K562 (cell line): ENCODE measurements at regions not wholly inside any gene's neighbourhood (a gene's known extent, or its start where the extent isn't known, plus 50 kb on each side); places are given as distances from the start of the nearest gene placed in this dataset.

ENCODE experiments used
- ATAC-seq: fragments of 200-7000 bp; cut with Tn5 transposase; 3 replicates; pipeline ENCODE4 v1.9.1; 2020; ENCODE audit warnings: moderate library complexity
- BruUV-seq: library from RNA; stranded (reverse); fragments of 400-500 nt; replicated peaks from 2 replicates; lab custom pipeline; 2021; lab: Mats Ljungman, UMichigan
- CTCF ChIA-PET: fragments of 300-600 bp; formaldehyde crosslinking; extraction: SDS; loops from one replicate; lab custom pipeline; 2021; ENCODE audit warnings: low intra/inter-chr PET ratio; lab: Yijun Ruan, JAX
- POLR2A ChIA-PET: fragments of 300-600, 350-650 bp; sonication (Branson Sonifier 250); formaldehyde crosslinking; extraction: SDS; loops from one replicate; lab custom pipeline; 2021; ENCODE audit warnings: antibody characterized with exemption, inconsistent platforms; lab: Yijun Ruan, JAX
- DNase-seq, 4 experiments: peaks; one replicate each; pipeline versions ENCODE4 v3.0.0 to v3.0.0-alpha.2; 2011 to 2018; ENCODE audit warnings: low spot score in 3 of 4, mixed read lengths in 3 of 4; ENCODE audit errors: extremely low read depth in 1 of 4
- FAIRE-seq: peaks from 2 replicates; lab custom pipeline; 2011; peaks lifted over from hg19 to GRCh38; lab: Jason Lieb, UNC
- H2AFZ ChIP-seq: 2 replicates; pipeline ENCODE4 v1.6.0; 2011; ENCODE audit warnings: low read depth, low read length, control low read depth, inconsistent platforms
- H3K27ac ChIP-seq: fragments of 200-600 bp; 3 replicates; pipeline ENCODE4 v1.8.0; 2011; ENCODE audit warnings: low read depth, mild to moderate bottlenecking, control low read depth, inconsistent platforms, low read length, moderate library complexity, mixed read lengths; ENCODE audit errors: extremely low read depth
- H3K27me3 ChIP-seq, 2 experiments: fragments of 300-600 bp in 1 of 2; 2 replicates in 1 of 2; 3 replicates in 1 of 2; pipeline versions ENCODE4 v1.6.0 to v1.8.0; 2011; ENCODE audit warnings: inconsistent platforms in 2 of 2, low read length in 2 of 2, mild to moderate bottlenecking in 1 of 2, mixed read lengths in 1 of 2, moderate library complexity in 1 of 2; ENCODE audit not compliant: control insufficient read depth in 2 of 2, insufficient read depth in 2 of 2
- H3K36me3 ChIP-seq: fragments of 300-600 bp; 3 replicates; pipeline ENCODE4 v1.8.0; 2011; ENCODE audit warnings: mild to moderate bottlenecking, low read length, inconsistent platforms; ENCODE audit not compliant: control insufficient read depth, insufficient read depth
- H3K4me1 ChIP-seq, 2 experiments: fragments of 200-600 bp in 1 of 2; replicated peaks in 1 of 2; 2 replicates in 1 of 2; 3 replicates in 1 of 2; pipeline versions ENCODE4 v1.5.1 to v1.8.0; 2011; ENCODE audit warnings: inconsistent platforms in 2 of 2, low read length in 2 of 2, mild to moderate bottlenecking in 1 of 2, mixed read lengths in 1 of 2, moderate library complexity in 1 of 2; ENCODE audit not compliant: control insufficient read depth in 2 of 2, insufficient read depth in 2 of 2
- H3K4me2 ChIP-seq: 2 replicates; pipeline ENCODE4 v1.6.1; 2011; ENCODE audit warnings: low read length, control low read depth, inconsistent platforms, mixed read lengths; ENCODE audit not compliant: insufficient read depth
- H3K4me3 ChIP-seq: fragments of 200-600 bp; sonication (generic), shearing (Covaris generic); 2 replicates; pipeline ENCODE4 v1.5.1; 2016; ENCODE audit warnings: control low read depth, inconsistent platforms
- H3K79me2 ChIP-seq: fragments of 200-600 bp; 3 replicates; pipeline ENCODE4 v1.8.0; 2011; ENCODE audit warnings: low read length, inconsistent platforms; ENCODE audit not compliant: control insufficient read depth, insufficient read depth
- H3K9ac ChIP-seq, 2 experiments: 2 replicates each; pipeline versions ENCODE4 v1.6.0 to v1.6.1; 2011; ENCODE audit warnings: low read depth in 2 of 2, low read length in 2 of 2, control low read depth in 1 of 2, inconsistent platforms in 1 of 2, mild to moderate bottlenecking in 1 of 2, mixed read lengths in 1 of 2; ENCODE audit not compliant: insufficient read depth in 1 of 2
- H3K9me1 ChIP-seq: one replicate; pipeline ENCODE4 v1.6.0; 2011; ENCODE audit warnings: inconsistent platforms, mild to moderate bottlenecking, low read length, moderate library complexity; ENCODE audit not compliant: control insufficient read depth, insufficient read depth
- H3K9me3 ChIP-seq: replicated peaks from 2 replicates; pipeline ENCODE4 v1.5.1; 2011; ENCODE audit warnings: low read depth, low read length, inconsistent platforms; ENCODE audit not compliant: control insufficient read depth, insufficient read depth
- H4K20me1 ChIP-seq: replicated peaks from 2 replicates; pipeline ENCODE4 v1.6.1; 2011; ENCODE audit warnings: low read length, inconsistent platforms, mixed read lengths; ENCODE audit not compliant: control insufficient read depth, insufficient read depth
- CBX3 ChIP-seq, 2 experiments: IDR thresholded peaks; 1 replicate in 1 of 2; 2 replicates in 1 of 2; pipeline ENCODE4 v1.6.1; 2012; ENCODE audit warnings: inconsistent platforms in 2 of 2, low read length in 2 of 2, borderline replicate concordance in 1 of 2, control low read depth in 1 of 2
- KHSRP ChIP-seq: fragments of 450-650 bp; IDR thresholded peaks from 2 replicates; pipeline ENCODE4 v1.6.1; 2017
- MITF ChIP-seq: IDR thresholded peaks from 2 replicates; pipeline ENCODE4 v1.6.1; 2014; ENCODE audit warnings: antibody characterized with exemption
- NCOR1 ChIP-seq: fragments of 450-650 bp; IDR thresholded peaks from 2 replicates; pipeline ENCODE4 v1.6.1; 2016; ENCODE audit warnings: mild to moderate bottlenecking, moderate library complexity
- PURB ChIP-seq: sonication (generic); formaldehyde crosslinking; IDR thresholded peaks from 2 replicates; pipeline ENCODE4 v1.9.0; 2021; ENCODE audit warnings: low read depth, mild to moderate bottlenecking, missing genetic modification reagents
- RBM17 ChIP-seq: fragments of 200-400 bp; formaldehyde crosslinking; IDR thresholded peaks from 2 replicates; pipeline ENCODE4 v1.6.1; 2017; ENCODE audit warnings: low read depth, mild to moderate bottlenecking, low read length, borderline replicate concordance
- THAP7 ChIP-seq: fragments of 250-450 bp; sonication (Bioruptor Pico); IDR thresholded peaks from 2 replicates; pipeline ENCODE4 v1.5.0; 2021
- WGBS: fragments of 100-300 bp; shearing (Covaris generic); methylation state at CpG from one replicate; pipeline ENCODE4 v1.1.6; 2016; ENCODE audit warnings: low coverage, mixed read lengths; ENCODE audit not compliant: insufficient coverage; ENCODE audit errors: missing lambda C conversion rate; 5-methylcytosine and 5-hydroxymethylcytosine counted together
- in situ Hi-C: fragments of 300-500 bp; cut with MboI; formaldehyde crosslinking; loops from 4 replicates; pipeline ENCODE4 v1.15.0; 2018; ENCODE audit warnings: inconsistent platforms, mixed read lengths
- intact Hi-C: fragments of 100-400 bp; cut with micrococcal nuclease; formaldehyde crosslinking; loops from 2 replicates; pipeline ENCODE4 v1.14.2; 2022

GRCh38 chr15:37446921-37447320, 346.6 kb upstream of the MEIS2 start:
- Histone ChIP-seq H2AFZ (no peak overlapping the region), H3K79me2 (no peaks in the 10 kb centered on the region), H3K4me1 (no peaks in the 10 kb centered on the region), H3K9ac (no peak overlapping the region), H4K20me1 (no peaks in the 10 kb centered on the region), H3K9me3 (peaks cover 2% of the 10 kb centered on the region; the same call in 1 of the 2 replicates), H3K4me3 (no peak overlapping the region), H3K9me1 (no peaks in the 10 kb centered on the region), H3K36me3 (no peaks in the 10 kb centered on the region), H3K4me2 (no peak overlapping the region), H3K27ac (no peak overlapping the region), H3K27me3 (no peaks in the 10 kb centered on the region)
- intact Hi-C loops: no loop called here
- no peak for DNase-seq
- ATAC-seq: no peak
- 8% methylated on average over 2 of the region's 2 CpGs for WGBS
- POLR2A ChIA-PET: no interaction called here
- CTCF ChIA-PET: no interaction called here
- TF ChIP-seq PURB (CRISPR knock-in tag): no peak
- TF ChIP-seq KHSRP: no peak
- no peak for TF ChIP-seq NCOR1
- no peak for TF ChIP-seq MITF
- no peak for TF ChIP-seq THAP7 (CRISPR knock-in tag)
- TF ChIP-seq CBX3 (IDR thresholded peaks at IDR 0.05; ENCODE audit: borderline replicate concordance in 1 of 2, low read length in 2 of 2): no peak
- TF ChIP-seq RBM17: no peak
- BruUV-seq: no TSS peak
- in situ Hi-C loops: no loop called here
- no peak for FAIRE-seq
